GM19463 (cell line): ENCODE measurements at regions not wholly inside any gene's neighbourhood (a gene's known extent, or its start where the extent isn't known, plus 50 kb on each side); places are given as distances from the start of the nearest gene placed in this dataset.

Source experiments
- ATAC-seq: cut with Tn5 transposase; IDR thresholded peaks from one replicate; pipeline ENCODE4 v1.9.1; 2021; ENCODE audit warnings: mild to moderate bottlenecking, moderate library complexity; ENCODE audit not compliant: unreplicated experiment

GRCh38 chr13:90400372-90400771 is 947.1 kb upstream of the MIR17HG start:
- ATAC-seq = no peak

DNA sequence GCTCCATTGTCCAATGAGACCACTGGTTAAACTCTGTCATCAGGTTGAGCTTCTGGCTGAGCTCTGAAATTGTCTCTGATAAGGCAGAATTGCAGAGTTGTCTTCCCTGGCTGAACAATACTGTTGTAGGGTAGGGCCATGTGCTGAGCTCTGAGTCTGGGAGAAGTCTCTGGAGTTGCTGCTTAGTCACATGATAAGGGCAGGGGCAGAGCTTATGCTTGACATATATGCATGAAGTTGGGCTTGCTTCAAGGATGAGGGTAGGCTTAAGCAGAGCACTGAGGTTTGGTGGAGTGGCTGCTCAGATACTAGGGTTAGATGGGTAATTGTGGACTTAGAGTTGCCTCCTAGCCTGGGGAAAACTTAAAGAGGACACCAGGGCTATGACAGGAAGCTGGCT is 946.3 kb upstream of the MIR17HG start:
- no peak for ATAC-seq

DNA sequence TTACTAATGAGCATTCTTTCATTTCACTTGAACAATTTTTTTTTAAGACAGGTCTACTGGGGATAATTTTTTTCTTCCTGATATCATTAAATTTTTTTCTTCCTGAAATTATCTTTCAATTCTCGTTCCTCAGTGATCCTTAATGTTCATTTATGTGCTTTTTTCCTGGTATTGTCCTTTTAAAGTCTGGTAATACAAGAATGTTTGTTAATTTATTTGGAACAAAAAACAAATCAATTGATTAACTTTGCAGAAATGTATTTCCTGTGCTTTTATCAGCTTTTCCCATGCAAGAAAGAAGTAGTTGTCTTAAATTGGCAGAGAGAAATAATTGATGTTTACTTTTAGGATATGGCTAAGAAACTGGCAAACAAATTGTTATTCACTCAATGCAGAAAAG is 945.4 kb upstream of the MIR17HG start:
- ATAC-seq = no peak

- ATAC-seq = no peak
These were observed 944.9 kb upstream of the MIR17HG start for GRCh38 chr13:90402613-90403012.

GRCh38 chr13:90403330-90404082 is 944.0 kb upstream of the MIR17HG start:
- ATAC-seq = no peak

- ATAC-seq = no peak
These were observed 942.2 kb upstream of the MIR17HG start for GRCh38 chr13:90405301-90405700.

GRCh38 chr13:90412980-90413379 is 934.5 kb upstream of the MIR17HG start:
- ATAC-seq = no peak

GRCh38 chr13:90413548-90413947 is 933.9 kb upstream of the MIR17HG start:
- no peak for ATAC-seq

DNA sequence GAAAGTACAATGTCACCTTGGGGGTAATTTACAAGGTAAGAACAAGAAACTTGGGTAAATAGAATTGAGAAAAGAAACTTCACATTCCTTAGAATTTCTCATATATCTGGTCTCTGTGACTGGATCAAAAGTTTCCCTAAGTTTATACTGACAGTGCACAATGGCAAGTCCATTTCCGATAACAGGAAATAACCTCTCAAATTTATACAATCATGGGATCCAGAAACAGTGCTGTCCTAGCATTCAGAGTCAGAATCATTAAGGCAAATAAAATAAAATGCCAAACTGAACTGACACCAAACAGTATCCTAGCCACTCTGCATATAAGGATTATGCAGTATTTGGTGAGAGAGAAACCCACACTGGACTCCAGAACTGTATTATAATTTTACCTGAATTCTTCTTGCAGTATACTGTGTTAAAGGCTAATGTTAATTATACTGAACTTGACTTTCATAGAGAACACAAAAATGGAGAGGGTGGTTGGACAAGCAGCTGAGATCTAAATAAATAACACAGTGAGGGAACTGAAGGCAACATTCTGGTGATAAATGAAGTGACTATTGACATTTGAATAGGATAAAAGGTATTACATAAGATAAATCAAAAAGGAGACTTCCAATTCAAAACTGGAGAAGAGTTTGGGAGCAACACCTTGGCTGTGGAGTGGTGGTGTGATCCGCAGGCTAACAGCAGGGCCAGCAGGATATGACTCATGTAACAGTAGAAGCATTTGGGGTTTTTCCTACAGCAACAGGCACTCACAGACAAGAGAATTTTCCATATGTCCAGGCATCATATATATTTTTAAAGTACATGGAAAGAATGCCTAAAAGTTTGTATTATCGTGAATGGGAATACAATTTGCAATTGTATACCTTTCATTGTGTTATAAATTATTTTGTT is 932.5 kb upstream of the MIR17HG start:
- ATAC-seq = no peak

- ATAC-seq = no peak
These were observed 931.6 kb upstream of the MIR17HG start for GRCh38 chr13:90415902-90416301.

DNA sequence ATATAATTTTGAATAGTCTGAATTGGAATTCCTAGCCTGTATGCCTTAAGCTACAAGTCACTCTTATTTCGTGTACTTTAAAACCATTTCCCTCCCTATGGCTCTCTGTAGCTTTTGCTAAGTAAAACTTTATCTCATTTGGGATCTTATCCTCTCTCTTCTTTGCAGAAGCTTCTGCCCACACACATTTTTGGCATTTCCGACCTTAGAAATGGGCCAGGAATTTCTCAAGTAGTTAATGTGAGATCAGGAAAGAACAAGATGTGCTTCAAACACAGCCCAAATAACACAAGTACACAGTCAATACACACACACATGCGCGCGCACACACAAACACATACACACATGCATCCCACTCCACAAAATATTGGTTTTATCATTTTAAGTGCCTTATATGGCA is 931.0 kb upstream of the MIR17HG start:
- no peak for ATAC-seq

GRCh38 chr13:90416938-90417337 is 930.5 kb upstream of the MIR17HG start:
- no peak for ATAC-seq

DNA sequence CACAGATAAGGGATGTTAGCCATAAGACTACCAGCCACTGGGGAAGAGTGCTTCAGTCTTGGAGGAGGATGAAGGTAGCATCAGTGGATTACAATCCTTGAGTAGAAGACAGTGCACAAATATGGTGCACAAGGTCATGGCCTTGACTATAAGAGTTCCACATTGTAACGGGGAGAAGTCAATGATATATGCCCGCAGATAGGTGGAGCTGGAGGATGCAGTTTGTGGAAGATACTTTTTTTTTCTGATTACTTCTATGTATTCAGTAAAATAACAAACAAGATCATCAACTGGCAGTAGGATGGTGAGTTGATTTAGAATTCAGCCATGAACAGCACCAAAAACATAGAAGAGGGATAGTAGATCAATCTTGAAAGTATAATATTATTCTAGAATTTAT is 926.8 kb upstream of the MIR17HG start:
- ATAC-seq = no peak

GRCh38 chr13:90427322-90428272 is 919.9 kb upstream of the MIR17HG start:
- no peak for ATAC-seq

DNA sequence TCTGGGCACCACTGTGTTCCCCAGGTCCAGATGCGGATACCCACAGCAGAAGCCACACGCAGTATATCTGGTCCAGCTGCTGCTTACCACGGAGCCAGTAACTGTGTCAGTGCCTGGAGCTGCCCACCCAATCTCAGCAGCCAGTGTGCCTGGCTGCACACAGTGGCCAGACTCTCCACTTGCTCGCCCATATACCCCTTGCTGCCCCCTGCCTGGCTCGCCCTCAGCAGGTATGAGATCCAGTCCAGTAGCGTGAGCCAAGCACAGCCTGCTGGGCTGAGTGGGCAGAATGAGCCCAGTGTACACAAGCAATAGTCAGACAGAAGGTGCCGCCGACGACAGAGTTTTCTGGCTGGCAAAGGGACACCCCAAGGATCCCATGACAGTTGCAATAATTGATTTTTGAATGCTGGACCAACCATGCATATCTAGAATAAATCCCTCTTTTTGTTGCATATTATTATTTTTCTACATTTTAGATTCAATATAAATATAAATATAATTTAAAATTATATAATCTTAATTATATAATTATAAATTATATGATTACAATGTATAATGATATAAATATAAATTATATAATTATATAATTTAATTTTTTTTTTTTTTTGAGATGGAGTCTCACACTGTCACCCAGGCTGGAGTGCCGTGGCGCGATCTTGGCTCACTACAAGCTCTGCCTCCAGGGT is 918.8 kb upstream of the MIR17HG start:
- no peak for ATAC-seq

DNA sequence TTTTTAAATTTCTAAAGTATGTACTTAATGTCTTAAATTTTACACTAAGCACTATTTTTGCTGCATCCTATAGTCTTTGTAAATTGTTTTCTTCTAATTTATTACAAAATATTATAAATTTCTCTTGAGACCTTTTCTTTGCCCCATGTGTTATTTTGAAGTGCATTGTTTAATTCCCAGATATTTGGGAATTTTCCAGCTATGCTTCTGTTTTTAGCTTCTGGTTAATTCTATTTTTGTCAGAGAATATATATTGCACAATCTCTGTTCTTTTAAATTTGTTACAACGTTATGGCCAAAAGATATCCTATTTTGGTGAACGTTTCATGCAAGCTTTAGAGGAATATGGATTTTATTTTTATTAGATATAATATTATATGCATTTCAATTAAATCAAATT is 917.4 kb upstream of the MIR17HG start:
- ATAC-seq = no peak

DNA sequence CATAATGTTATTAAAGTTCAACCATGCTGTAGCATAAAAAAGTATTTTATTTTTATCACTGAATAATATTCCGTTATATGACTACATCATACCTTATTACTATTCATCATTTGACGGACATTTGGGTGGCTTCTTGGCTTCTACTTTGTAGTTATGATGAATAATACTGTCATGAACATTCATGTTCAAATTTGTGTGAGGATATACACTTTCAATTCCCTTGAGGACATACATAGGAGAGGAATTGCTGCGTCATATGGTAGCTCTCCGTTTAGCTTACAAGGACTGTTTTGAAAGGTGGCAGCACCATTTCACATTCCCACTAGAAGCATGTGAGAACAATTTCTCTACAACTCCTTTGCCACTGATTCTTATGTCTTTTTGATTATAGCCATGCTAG is 910.8 kb upstream of the MIR17HG start:
- no peak for ATAC-seq

GRCh38 chr13:90438576-90438975 is 908.9 kb upstream of the MIR17HG start:
- no peak for ATAC-seq

GRCh38 chr13:90443268-90443667 is 904.2 kb upstream of the MIR17HG start:
- no peak for ATAC-seq

GRCh38 chr13:90444232-90444631 is 903.3 kb upstream of the MIR17HG start:
- ATAC-seq = no peak
